GM12878 (cell line): ENCODE measurements at regions not wholly inside any gene's neighbourhood (a gene's known extent, or its start where the extent isn't known, plus 50 kb on each side); places are given as distances from the start of the nearest gene placed in this dataset.

ENCODE experiments used
- EZH2 ChIP-seq: IDR thresholded peaks from 2 replicates; pipeline ENCODE4 v1.6.1; 2012; ENCODE audit warnings: low read depth, mild to moderate bottlenecking, control low read depth, inconsistent platforms, low read length, borderline replicate concordance; ENCODE audit not compliant: control insufficient read depth
- SMC3 ChIP-seq: IDR thresholded peaks from 2 replicates; pipeline ENCODE4 v1.6.1; 2011; ENCODE audit warnings: low read length, improper control_type of control experiment, borderline replicate concordance

DNA sequence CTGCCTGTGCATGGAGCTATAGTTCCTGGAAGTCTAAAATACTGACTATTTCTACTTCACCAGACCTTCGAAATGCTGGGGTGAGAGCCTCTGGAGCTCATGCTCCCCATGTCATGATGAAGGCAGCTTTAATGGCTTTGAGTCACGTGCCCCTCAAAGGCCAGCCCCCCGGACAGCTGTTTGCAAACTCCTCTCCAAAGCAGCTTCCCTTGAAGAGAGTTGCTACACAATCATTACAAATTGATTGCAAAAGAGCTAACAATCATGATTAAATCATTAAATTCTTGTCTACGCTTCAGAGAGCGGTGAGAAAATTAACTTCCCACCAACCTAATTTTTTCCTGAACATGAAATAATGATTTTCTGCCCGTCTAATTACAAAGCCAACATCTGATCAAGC is 134.8 kb upstream of the IRX6 start:
- no peak for TF ChIP-seq EZH2
- no peak for TF ChIP-seq SMC3
